Testis (tissue), 2 donors: ENCODE measurements at regions not wholly inside any gene's neighbourhood (a gene's known extent, or its start where the extent isn't known, plus 50 kb on each side); places are given as distances from the start of the nearest gene placed in this dataset.

Source experiments
- DNase-seq: peaks from one replicate; pipeline ENCODE4 v3.0.0-alpha.2; 2019
- H3K27ac ChIP-seq, 2 donors: fragments of 200-600 bp; sonication (generic); one replicate each; pipeline ENCODE4 v1.5.1; 2019
- H3K27me3 ChIP-seq: fragments of 200-600 bp; sonication (generic); one replicate; pipeline ENCODE4 v1.5.1; 2019
- H3K36me3 ChIP-seq: fragments of 200-600 bp; sonication (generic); one replicate; pipeline ENCODE4 v1.5.1; 2017; ENCODE audit warnings: low read depth; ENCODE audit errors: missing control alignments
- H3K4me1 ChIP-seq: fragments of 200-600 bp; sonication (generic); one replicate; pipeline ENCODE4 v1.5.1; 2019
- H3K4me3 ChIP-seq, 2 donors: fragments of 200-600 bp; sonication (generic); one replicate each; pipeline ENCODE4 v1.5.1; 2017 to 2019
- H3K9me3 ChIP-seq: fragments of 200-600 bp; sonication (generic); one replicate; pipeline ENCODE4 v1.5.1; 2017
- CTCF ChIP-seq, 3 experiments: fragments of 450-650 bp in 2 of 3; fragments of 200-600 bp in 1 of 3; sonication (generic) in 1 of 3; IDR thresholded peaks; one replicate each; pipeline ENCODE4 v1.5.1; 2016 to 2019; ENCODE audit warnings: antibody characterized with exemption in 3 of 3, mild to moderate bottlenecking in 2 of 3, moderate library complexity in 1 of 3
- POLR2A ChIP-seq: fragments of 450-650 bp; IDR thresholded peaks from one replicate; pipeline ENCODE4 v1.6.1; 2017; ENCODE audit warnings: antibody characterized with exemption, mild to moderate bottlenecking, moderate library complexity
- WGBS, 2 donors: methylation state at CpG; one replicate each; pipeline ENCODE4 v1.1.5; 2018; 5-methylcytosine and 5-hydroxymethylcytosine counted together
- intact Hi-C: fragments of 100-400 bp; cut with DNase I; formaldehyde crosslinking; loops from one replicate; pipeline ENCODE4 v1.15.1; 2023; ENCODE audit warnings: low total_unique reads

GRCh38 chr12:43143278-43143677 lies 408.7 kb downstream of the ADAMTS20 start:
- no peak overlapping the region for H3K4me3 ChIP-seq
- no peaks in the 10 kb centered on the region for H3K9me3 ChIP-seq
- DNase-seq: no peak
- H3K27ac ChIP-seq: no peak overlapping the region
- H3K4me1 ChIP-seq: no peaks in the 10 kb centered on the region
- H3K36me3 ChIP-seq: no peaks in the 10 kb centered on the region
- intact Hi-C loops: no loop called here
- H3K27me3 ChIP-seq: no peaks in the 10 kb centered on the region
- TF ChIP-seq POLR2A (no peak), CTCF (IDR thresholded peaks at IDR 0.05) (no peak)

- DNase-seq: no peak
- WGBS, 2 donors: 60 to 63% methylated on average over 1 of the region's 1 CpG
- Histone ChIP-seq H3K27ac (no peak overlapping the region), H3K4me1 (no peaks in the 10 kb centered on the region), H3K4me3 (no peak overlapping the region), H3K36me3 (no peaks in the 10 kb centered on the region), H3K9me3 (no peaks in the 10 kb centered on the region), H3K27me3 (no peaks in the 10 kb centered on the region)
- intact Hi-C loops: no loop called here
- TF ChIP-seq CTCF (IDR thresholded peaks at IDR 0.05): no peak
- no peak for TF ChIP-seq POLR2A
These were observed 419.7 kb downstream of the ADAMTS20 start for GRCh38 chr12:43132291-43132690.

- H3K27me3 ChIP-seq: no peaks in the 10 kb centered on the region
- H3K9me3 ChIP-seq: no peaks in the 10 kb centered on the region
- H3K4me1 ChIP-seq: no peaks in the 10 kb centered on the region
- no peak for DNase-seq
- intact Hi-C loops: no loop called here
- no peaks in the 10 kb centered on the region for H3K36me3 ChIP-seq
- no peak overlapping the region for H3K4me3 ChIP-seq
- H3K27ac ChIP-seq: no peak overlapping the region
- TF ChIP-seq CTCF (IDR thresholded peaks at IDR 0.05) (no peak), POLR2A (no peak)
- 94 to 100% methylated on average over 1 of the region's 1 CpG for WGBS, 2 donors
These were observed 420.7 kb downstream of the ADAMTS20 start for GRCh38 chr12:43131301-43131700.

GRCh38 chr12:43127886-43128549 lies 424.0 kb downstream of the ADAMTS20 start:
- TF ChIP-seq CTCF (IDR thresholded peaks at IDR 0.05) (no peak), POLR2A (no peak)
- Histone ChIP-seq H3K4me1 (no peaks in the 10 kb centered on the region), H3K27me3 (no peaks in the 10 kb centered on the region), H3K9me3 (no peaks in the 10 kb centered on the region), H3K4me3 (no peak overlapping the region), H3K27ac (no peak overlapping the region), H3K36me3 (no peaks in the 10 kb centered on the region)
- 94 to 97% methylated on average over 3 of the region's 3 CpGs for WGBS, 2 donors
- DNase-seq: no peak
- intact Hi-C loops: no loop called here

DNA sequence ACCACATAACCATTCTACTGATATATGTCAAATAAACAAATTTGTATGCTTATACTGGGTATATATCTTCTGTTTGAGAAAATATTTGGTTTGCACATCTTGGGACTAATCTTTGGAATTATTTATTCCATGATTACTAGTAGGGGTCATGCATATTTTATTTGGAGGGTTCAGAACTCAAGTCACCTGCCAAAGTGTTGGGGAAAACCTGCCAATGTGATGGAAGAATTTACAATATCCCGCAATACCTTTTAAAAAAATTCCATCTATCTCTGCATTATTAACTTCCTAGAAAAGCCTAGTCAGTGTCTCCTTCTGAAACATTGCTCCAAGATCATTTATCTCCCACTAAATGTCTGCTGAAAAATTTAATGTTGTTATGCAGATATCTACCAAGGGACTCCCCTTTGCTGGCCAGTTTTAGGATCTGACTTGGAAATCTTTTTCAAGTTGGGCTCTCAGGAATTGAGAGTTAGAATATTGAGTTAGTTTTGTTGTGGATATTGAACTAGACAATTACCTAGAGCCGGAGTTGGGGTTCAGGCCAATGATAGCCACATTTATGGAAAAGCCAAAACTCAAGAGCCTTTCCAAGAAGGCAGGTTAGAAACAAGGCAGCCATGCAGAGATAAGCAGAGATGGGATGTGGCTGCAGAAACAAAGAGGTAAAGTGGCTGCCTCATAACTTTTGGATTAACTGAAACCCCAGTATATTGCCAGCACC lies 425.2 kb downstream of the ADAMTS20 start:
- Histone ChIP-seq H3K4me3 (no peak overlapping the region), H3K27ac (no peak overlapping the region), H3K9me3 (no peaks in the 10 kb centered on the region), H3K27me3 (no peaks in the 10 kb centered on the region), H3K36me3 (no peaks in the 10 kb centered on the region), H3K4me1 (no peaks in the 10 kb centered on the region)
- 90 to 95% methylated on average over 2 of the region's 2 CpGs for WGBS, 2 donors
- intact Hi-C loops: no loop called here
- TF ChIP-seq POLR2A (no peak), CTCF (IDR thresholded peaks at IDR 0.05) (no peak)
- no peak for DNase-seq
